MM.1S (cell line): ENCODE measurements at regions not wholly inside any gene's neighbourhood (a gene's known extent, or its start where the extent isn't known, plus 50 kb on each side); places are given as distances from the start of the nearest gene placed in this dataset.

Experiments
- EZH2 ChIP-seq: fragments of 300-600 bp; sonication (generic); optimal IDR thresholded peaks from 2 replicates; pipeline ENCODE3; 2017; ENCODE audit warnings: low read depth, mild to moderate bottlenecking, antibody characterized with exemption, low read length, mixed read lengths
- EZH2phosphoT487 ChIP-seq: fragments of 300-600 bp; sonication (generic); IDR thresholded peaks from 2 replicates; pipeline ENCODE4 v1.6.1; 2018; ENCODE audit warnings: antibody characterized with exemption, low read length
- TF ChIP-seq, protein P1 (sequence below): fragments of 300-600 bp; sonication (generic); IDR thresholded peaks from 2 replicates; pipeline ENCODE4 v1.5.1; 2016; ENCODE audit warnings: antibody characterized with exemption, low read length, mixed read lengths

GRCh38 chrX:1099146-1099770 lies 113.2 kb downstream of the CRLF2 start:
- TF ChIP-seq, protein P1, sequence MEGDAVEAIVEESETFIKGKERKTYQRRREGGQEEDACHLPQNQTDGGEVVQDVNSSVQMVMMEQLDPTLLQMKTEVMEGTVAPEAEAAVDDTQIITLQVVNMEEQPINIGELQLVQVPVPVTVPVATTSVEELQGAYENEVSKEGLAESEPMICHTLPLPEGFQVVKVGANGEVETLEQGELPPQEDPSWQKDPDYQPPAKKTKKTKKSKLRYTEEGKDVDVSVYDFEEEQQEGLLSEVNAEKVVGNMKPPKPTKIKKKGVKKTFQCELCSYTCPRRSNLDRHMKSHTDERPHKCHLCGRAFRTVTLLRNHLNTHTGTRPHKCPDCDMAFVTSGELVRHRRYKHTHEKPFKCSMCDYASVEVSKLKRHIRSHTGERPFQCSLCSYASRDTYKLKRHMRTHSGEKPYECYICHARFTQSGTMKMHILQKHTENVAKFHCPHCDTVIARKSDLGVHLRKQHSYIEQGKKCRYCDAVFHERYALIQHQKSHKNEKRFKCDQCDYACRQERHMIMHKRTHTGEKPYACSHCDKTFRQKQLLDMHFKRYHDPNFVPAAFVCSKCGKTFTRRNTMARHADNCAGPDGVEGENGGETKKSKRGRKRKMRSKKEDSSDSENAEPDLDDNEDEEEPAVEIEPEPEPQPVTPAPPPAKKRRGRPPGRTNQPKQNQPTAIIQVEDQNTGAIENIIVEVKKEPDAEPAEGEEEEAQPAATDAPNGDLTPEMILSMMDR, result no peak
- TF ChIP-seq EZH2 (no peak), EZH2phosphoT487 (no peak)
